GM23338 (cell line): ENCODE measurements at regions not wholly inside any gene's neighbourhood (a gene's known extent, or its start where the extent isn't known, plus 50 kb on each side); places are given as distances from the start of the nearest gene placed in this dataset.

Experiments
- ATAC-seq: fragments of 200-7000 bp; cut with Tn5 transposase; 3 replicates; pipeline ENCODE4 v1.9.1; 2020
- DNase-seq: peaks from one replicate; pipeline ENCODE4 v3.0.0-alpha.2; 2015; ENCODE audit warnings: low spot score
- H2AFZ ChIP-seq: fragments of 200-600 bp; sonication (generic); 2 replicates; pipeline ENCODE4 v1.8.0; 2016; ENCODE audit warnings: antibody characterized with exemption, mild to moderate bottlenecking, moderate library complexity
- H3F3A ChIP-seq: fragments of 200-600 bp; sonication (generic); replicated peaks from 2 replicates; pipeline ENCODE4 v1.8.0; 2017; ENCODE audit warnings: antibody characterized with exemption, mixed run types, low read depth
- H3K27ac ChIP-seq: fragments of 200-600 bp; sonication (generic); 2 replicates; pipeline ENCODE4 v1.6.1; 2016; ENCODE audit warnings: low read depth
- H3K27me3 ChIP-seq: fragments of 200-600 bp; sonication (generic); 2 replicates; pipeline ENCODE4 v1.8.0; 2016; ENCODE audit warnings: mild to moderate bottlenecking, mixed run types, moderate library complexity; ENCODE audit not compliant: insufficient read depth
- H3K36me3 ChIP-seq: fragments of 200-600 bp; sonication (generic); 2 replicates; pipeline ENCODE4 v1.8.0; 2016; ENCODE audit warnings: mild to moderate bottlenecking; ENCODE audit not compliant: insufficient read depth
- H3K4me1 ChIP-seq: fragments of 200-600 bp; sonication (generic); 2 replicates; pipeline ENCODE4 v1.8.0; 2016; ENCODE audit warnings: mild to moderate bottlenecking, moderate library complexity; ENCODE audit not compliant: insufficient read depth
- H3K4me2 ChIP-seq: fragments of 200-600 bp; sonication (generic); 2 replicates; pipeline ENCODE4 v1.7.1; 2017; ENCODE audit warnings: mixed run types
- H3K4me3 ChIP-seq: fragments of 200-600 bp; sonication (generic); 2 replicates; pipeline ENCODE4 v1.6.1; 2016; ENCODE audit warnings: mixed run types
- H3K79me2 ChIP-seq: fragments of 200-600 bp; sonication (generic); replicated peaks from 2 replicates; pipeline ENCODE4 v1.8.0; 2017; ENCODE audit warnings: mild to moderate bottlenecking; ENCODE audit not compliant: insufficient read depth
- H3K9me2 ChIP-seq: fragments of 200-600 bp; sonication (generic); 2 replicates; pipeline ENCODE4 v1.8.0; 2017; ENCODE audit not compliant: insufficient read depth
- H4K20me1 ChIP-seq: fragments of 200-600 bp; sonication (generic); replicated peaks from 2 replicates; pipeline ENCODE4 v1.8.0; 2017; ENCODE audit warnings: mild to moderate bottlenecking; ENCODE audit not compliant: insufficient read depth
- H3K27ac Mint-ChIP-seq: 2 replicates; pipeline ENCODE4 v1.8.0; 2020; ENCODE audit warnings: inconsistent platforms, mild to moderate bottlenecking, moderate library complexity, mixed read lengths
- H3K27me3 Mint-ChIP-seq: 3 replicates; pipeline ENCODE4 v1.8.0; 2022; ENCODE audit warnings: low read depth, mild to moderate bottlenecking, moderate library complexity, mixed read lengths, inconsistent platforms; ENCODE audit not compliant: insufficient read depth, poor library complexity
- H3K36me3 Mint-ChIP-seq: 3 replicates; pipeline ENCODE4 v1.8.0; 2021; ENCODE audit warnings: low read depth, mild to moderate bottlenecking, inconsistent platforms, moderate library complexity, mixed read lengths
- H3K4me1 Mint-ChIP-seq: 3 replicates; pipeline ENCODE4 v1.8.0; 2020; ENCODE audit warnings: mild to moderate bottlenecking, inconsistent platforms, mixed read lengths
- H3K4me3 Mint-ChIP-seq: 3 replicates; pipeline ENCODE4 v1.8.0; 2021; ENCODE audit warnings: moderate library complexity, mild to moderate bottlenecking, inconsistent platforms, mixed read lengths
- H3K9me3 Mint-ChIP-seq: 3 replicates; pipeline ENCODE4 v1.8.0; 2020; ENCODE audit warnings: moderate library complexity, mild to moderate bottlenecking, inconsistent platforms, mixed read lengths
- CREB1 ChIP-seq: fragments of 250-450 bp; sonication (Bioruptor Pico); IDR thresholded peaks from 2 replicates; pipeline ENCODE4 v1.5.0; 2020; ENCODE audit warnings: low read depth, mild to moderate bottlenecking, moderate library complexity
- ETS1 ChIP-seq: IDR thresholded peaks from 2 replicates; pipeline ENCODE4 v1.6.1; 2016; ENCODE audit warnings: antibody characterized with exemption
- EZH2 ChIP-seq: fragments of 200-600 bp; sonication (generic); IDR thresholded peaks from one replicate; pipeline ENCODE4 v1.8.0; 2017; ENCODE audit warnings: antibody characterized with exemption, mild to moderate bottlenecking, low read depth; ENCODE audit not compliant: unreplicated experiment
- EZH2phosphoT487 ChIP-seq: fragments of 200-600 bp; sonication (generic); IDR thresholded peaks from one replicate; pipeline ENCODE4 v1.8.1; 2018; ENCODE audit warnings: antibody characterized with exemption; ENCODE audit not compliant: unreplicated experiment
- JUNB ChIP-seq: IDR thresholded peaks from one replicate; pipeline ENCODE4 v1.6.1; 2016; ENCODE audit warnings: antibody characterized with exemption; ENCODE audit not compliant: unreplicated experiment
- NANOG ChIP-seq: IDR thresholded peaks from 2 replicates; pipeline ENCODE4 v1.6.1; 2016; ENCODE audit warnings: antibody characterized with exemption, borderline replicate concordance
- POLR2AphosphoS5 ChIP-seq: IDR thresholded peaks from 2 replicates; pipeline ENCODE4 v1.6.1; 2016; ENCODE audit warnings: antibody characterized with exemption, low read depth
- REST ChIP-seq: IDR thresholded peaks from one replicate; pipeline ENCODE4 v1.6.1; 2018; ENCODE audit warnings: antibody characterized with exemption; ENCODE audit not compliant: unreplicated experiment
- STAT1 ChIP-seq: IDR thresholded peaks from one replicate; pipeline ENCODE4 v1.6.1; 2016; ENCODE audit warnings: antibody characterized with exemption; ENCODE audit not compliant: unreplicated experiment
- ZNF114 ChIP-seq: fragments of 250-450 bp; sonication (Bioruptor Pico); IDR thresholded peaks from 2 replicates; pipeline ENCODE4 v1.5.0; 2020; ENCODE audit warnings: mild to moderate bottlenecking, moderate library complexity
- ZNF331 ChIP-seq: fragments of 250-450 bp; sonication (Bioruptor Pico); IDR thresholded peaks from 2 replicates; pipeline ENCODE4 v1.5.0; 2020; ENCODE audit warnings: low read depth, mild to moderate bottlenecking, moderate library complexity
- ZNF462 ChIP-seq: fragments of 250-450 bp; sonication (Bioruptor Pico); IDR thresholded peaks from 2 replicates; pipeline ENCODE4 v1.5.0; 2020; ENCODE audit warnings: mild to moderate bottlenecking, moderate library complexity
- TF ChIP-seq, protein P1 (sequence below), 2 experiments: fragments of 200-600 bp in 1 of 2; sonication (generic) in 1 of 2; conservative IDR thresholded peaks; 2 replicates each; pipeline versions ENCODE4 v1.5.1 to v1.6.1; 2016 to 2017; ENCODE audit warnings: antibody characterized with exemption in 2 of 2, low read depth in 2 of 2, mild to moderate bottlenecking in 2 of 2, moderate library complexity in 1 of 2

DNA sequence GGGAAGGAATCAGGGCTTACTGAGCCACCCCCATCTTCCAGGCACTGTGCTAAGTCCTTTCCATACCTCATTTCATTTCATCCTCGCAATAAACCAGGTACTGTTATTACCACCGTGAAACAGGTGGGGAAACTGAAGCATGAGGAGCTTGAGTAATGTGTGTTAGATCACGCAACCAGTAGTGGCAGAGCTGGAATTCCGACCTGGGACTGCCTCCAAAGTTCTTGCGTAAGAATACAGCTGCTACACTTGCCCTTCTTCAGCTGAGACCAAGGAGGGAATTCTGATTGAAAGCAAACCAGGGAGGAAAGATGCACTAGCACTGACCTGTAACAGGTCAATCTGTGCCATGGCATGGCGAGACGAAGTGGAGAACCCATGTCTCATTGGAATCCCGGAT lies 113.4 kb upstream of the MSX2 start:
- H3K79me2 ChIP-seq, result no peaks in the 10 kb centered on the region
- Mint-ChIP-seq H3K4me1 (no peaks in the 10 kb centered on the region), H3K27ac (no peak overlapping the region), H3K9me3 (no peaks in the 10 kb centered on the region), H3K27me3 (peaks cover 5% of the 10 kb centered on the region), H3K36me3 (no peaks in the 10 kb centered on the region), H3K4me3 (no peak overlapping the region)
- ATAC-seq (no peak), DNase-seq (no peak)
- no peaks in the 10 kb centered on the region for H3K4me1 ChIP-seq
- no peak overlapping the region for H2AFZ ChIP-seq
- no peaks in the 10 kb centered on the region for H3K27me3 ChIP-seq
- TF ChIP-seq POLR2AphosphoS5 (no peak), JUNB (no peak), EZH2phosphoT487 (no peak), CREB1 (CRISPR knock-in tag) (no peak), ZNF462 (CRISPR knock-in tag) (no peak), EZH2 (no peak), ETS1 (no peak), ZNF114 (CRISPR knock-in tag) (no peak), ZNF331 (no peak), REST (no peak), STAT1 (no peak), NANOG (no peak)
- TF ChIP-seq, protein P1, sequence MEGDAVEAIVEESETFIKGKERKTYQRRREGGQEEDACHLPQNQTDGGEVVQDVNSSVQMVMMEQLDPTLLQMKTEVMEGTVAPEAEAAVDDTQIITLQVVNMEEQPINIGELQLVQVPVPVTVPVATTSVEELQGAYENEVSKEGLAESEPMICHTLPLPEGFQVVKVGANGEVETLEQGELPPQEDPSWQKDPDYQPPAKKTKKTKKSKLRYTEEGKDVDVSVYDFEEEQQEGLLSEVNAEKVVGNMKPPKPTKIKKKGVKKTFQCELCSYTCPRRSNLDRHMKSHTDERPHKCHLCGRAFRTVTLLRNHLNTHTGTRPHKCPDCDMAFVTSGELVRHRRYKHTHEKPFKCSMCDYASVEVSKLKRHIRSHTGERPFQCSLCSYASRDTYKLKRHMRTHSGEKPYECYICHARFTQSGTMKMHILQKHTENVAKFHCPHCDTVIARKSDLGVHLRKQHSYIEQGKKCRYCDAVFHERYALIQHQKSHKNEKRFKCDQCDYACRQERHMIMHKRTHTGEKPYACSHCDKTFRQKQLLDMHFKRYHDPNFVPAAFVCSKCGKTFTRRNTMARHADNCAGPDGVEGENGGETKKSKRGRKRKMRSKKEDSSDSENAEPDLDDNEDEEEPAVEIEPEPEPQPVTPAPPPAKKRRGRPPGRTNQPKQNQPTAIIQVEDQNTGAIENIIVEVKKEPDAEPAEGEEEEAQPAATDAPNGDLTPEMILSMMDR (conservative IDR thresholded peaks at IDR 0.05; ENCODE audit: low read depth in 2 of 2), result no peak
- no peaks in the 10 kb centered on the region for H3F3A ChIP-seq
- no peaks in the 10 kb centered on the region for H3K36me3 ChIP-seq
- H4K20me1 ChIP-seq, result no peaks in the 10 kb centered on the region
- no peak overlapping the region for H3K4me2 ChIP-seq
- peaks cover 11% of the 10 kb centered on the region; the same call in 1 of the 2 replicates for H3K9me2 ChIP-seq
- no peak overlapping the region for H3K27ac ChIP-seq
- no peak overlapping the region for H3K4me3 ChIP-seq
